Spleen (tissue), 11 donors: ENCODE measurements at regions not wholly inside any gene's neighbourhood (a gene's known extent, or its start where the extent isn't known, plus 50 kb on each side); places are given as distances from the start of the nearest gene placed in this dataset.

ENCODE experiments used
- DNase-seq: peaks from one replicate; pipeline ENCODE4 v3.0.0-alpha.2; 2020
- H3K27ac ChIP-seq, 8 donors: fragments of 200-600 bp; sonication (generic) in 7 of 8; 1 replicate in 4 of 8; 2 replicates in 4 of 8; pipeline versions ENCODE4 v1.5.0 to v1.8.0; 2016 to 2021; ENCODE audit warnings: inconsistent platforms in 4 of 8, mild to moderate bottlenecking in 4 of 8, moderate library complexity in 1 of 8
- H3K27me3 ChIP-seq, 7 donors: fragments of 200-600 bp; sonication (generic) in 6 of 7; replicated peaks in 1 of 7; 1 replicate in 4 of 7; 2 replicates in 3 of 7; pipeline versions ENCODE4 v1.5.0 to v1.8.0; 2016 to 2021; ENCODE audit warnings: inconsistent platforms in 3 of 7, mild to moderate bottlenecking in 1 of 7
- H3K36me3 ChIP-seq, 6 donors: fragments of 200-600 bp; sonication (generic) in 5 of 6; 1 replicate in 4 of 6; 2 replicates in 2 of 6; pipeline versions ENCODE4 v1.5.0 to v1.8.0; 2016 to 2021; ENCODE audit warnings: inconsistent platforms in 2 of 6
- H3K4me1 ChIP-seq, 6 donors: fragments of 200-600 bp; sonication (generic) in 5 of 6; 1 replicate in 3 of 6; 2 replicates in 3 of 6; pipeline versions ENCODE4 v1.5.0 to v1.8.0; 2016 to 2021; ENCODE audit warnings: inconsistent platforms in 3 of 6
- H3K4me3 ChIP-seq, 8 donors: fragments of 200-600 bp; sonication (generic) in 7 of 8; 1 replicate in 4 of 8; 2 replicates in 4 of 8; pipeline versions ENCODE4 v1.5.0 to v1.8.0; 2016 to 2021; ENCODE audit warnings: inconsistent platforms in 4 of 8, mild to moderate bottlenecking in 4 of 8, moderate library complexity in 2 of 8
- H3K9me3 ChIP-seq, 8 donors: fragments of 200-600 bp; sonication (generic) in 7 of 8; 1 replicate in 4 of 8; 2 replicates in 4 of 8; pipeline versions ENCODE4 v1.5.0 to v1.8.0; 2016 to 2021; ENCODE audit warnings: inconsistent platforms in 4 of 8
- POLR2A ChIP-seq, 3 donors: fragments of 450-650 bp; IDR thresholded peaks; one replicate each; pipeline ENCODE4 v1.5.1; 2017; ENCODE audit warnings: antibody characterized with exemption in 3 of 3, mild to moderate bottlenecking in 1 of 3
- POLR2AphosphoS5 ChIP-seq, 3 donors: sonication (generic); formaldehyde crosslinking; IDR thresholded peaks; one replicate each; pipeline ENCODE4 v1.5.1; 2017; ENCODE audit warnings: antibody characterized with exemption in 3 of 3
- WGBS, 5 donors: extraction: QIAGEN DNeasy Blood & Tissue Kit in 3 of 5; methylation state at CpG; one replicate each; pipeline versions ENCODE4 v1.1.5 to v1.1.7; 2013 to 2018; 5-methylcytosine and 5-hydroxymethylcytosine counted together
- intact Hi-C: fragments of 100-400 bp; cut with DNase I; formaldehyde crosslinking; loops from one replicate; pipeline ENCODE4 v1.15.0; 2023; ENCODE audit warnings: low total_unique reads
- TF ChIP-seq, protein P1 (sequence below), 11 experiments: fragments of 200-600 bp in 7 of 11; fragments of 450-650 bp in 4 of 11; sonication (generic) in 4 of 11; IDR thresholded peaks in 8 of 11; conservative IDR thresholded peaks in 3 of 11; 1 replicate in 7 of 11; 2 replicates in 4 of 11; pipeline versions ENCODE4 v1.4.0 to v1.8.0; 2016 to 2021; ENCODE audit warnings: antibody characterized with exemption in 11 of 11, inconsistent platforms in 4 of 11, mild to moderate bottlenecking in 1 of 11
- donor health status: healthy with polysubstance abuse.
- donor health status: DM: no; HTN: no; CAD: no; lungs with moderate emphysema.
- donor health status: DM: no; HTN: no; CAD: no.
- donor health status: Bipolar disorder and iron deficiency.
- donor health status: healthy.
- donor health status: DM: no; HTN: no; CAD: no.
- donor health status: DM: yes; HTN: yes; CAD: no.

DNA sequence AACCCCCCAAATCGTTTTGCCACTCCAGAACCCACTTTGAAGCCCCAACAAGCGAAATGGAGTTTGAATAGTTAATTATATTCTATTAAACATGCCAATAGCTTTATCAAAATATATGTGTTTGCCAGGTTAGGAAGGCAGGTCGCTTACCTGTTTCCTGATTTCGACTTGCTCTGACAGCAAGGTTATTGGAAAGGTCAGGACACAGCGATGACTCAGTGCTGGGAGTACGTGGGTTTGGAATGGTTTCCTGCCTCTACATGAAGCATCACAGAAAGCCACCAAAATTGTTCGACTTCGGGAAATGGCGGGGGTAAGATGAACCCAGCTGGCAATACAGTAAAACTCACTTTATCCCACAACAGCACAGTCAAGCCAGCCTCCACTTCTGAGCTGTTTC, 135.6 kb upstream of the ABI3BP start:
- no peak for TF ChIP-seq POLR2A (IDR thresholded peaks at IDR 0.05)
- TF ChIP-seq POLR2AphosphoS5 (IDR thresholded peaks at IDR 0.05), result no peak
- TF ChIP-seq, protein P1, sequence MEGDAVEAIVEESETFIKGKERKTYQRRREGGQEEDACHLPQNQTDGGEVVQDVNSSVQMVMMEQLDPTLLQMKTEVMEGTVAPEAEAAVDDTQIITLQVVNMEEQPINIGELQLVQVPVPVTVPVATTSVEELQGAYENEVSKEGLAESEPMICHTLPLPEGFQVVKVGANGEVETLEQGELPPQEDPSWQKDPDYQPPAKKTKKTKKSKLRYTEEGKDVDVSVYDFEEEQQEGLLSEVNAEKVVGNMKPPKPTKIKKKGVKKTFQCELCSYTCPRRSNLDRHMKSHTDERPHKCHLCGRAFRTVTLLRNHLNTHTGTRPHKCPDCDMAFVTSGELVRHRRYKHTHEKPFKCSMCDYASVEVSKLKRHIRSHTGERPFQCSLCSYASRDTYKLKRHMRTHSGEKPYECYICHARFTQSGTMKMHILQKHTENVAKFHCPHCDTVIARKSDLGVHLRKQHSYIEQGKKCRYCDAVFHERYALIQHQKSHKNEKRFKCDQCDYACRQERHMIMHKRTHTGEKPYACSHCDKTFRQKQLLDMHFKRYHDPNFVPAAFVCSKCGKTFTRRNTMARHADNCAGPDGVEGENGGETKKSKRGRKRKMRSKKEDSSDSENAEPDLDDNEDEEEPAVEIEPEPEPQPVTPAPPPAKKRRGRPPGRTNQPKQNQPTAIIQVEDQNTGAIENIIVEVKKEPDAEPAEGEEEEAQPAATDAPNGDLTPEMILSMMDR (IDR thresholded peaks at IDR 0.05 in 8 of 11, conservative IDR thresholded peaks at IDR 0.05 in 3 of 11), result no peak
- Histone ChIP-seq H3K9me3 (peaks cover 0 to 4% (median 0%) of the 10 kb centered on the region in 8 donors), H3K4me3 (no peak overlapping the region), H3K27ac (no peak overlapping the region), H3K27me3 (peaks cover 0 to 10% (median 0%) of the 10 kb centered on the region in 7 donors), H3K4me1 (peaks cover 0 to 4% (median 0%) of the 10 kb centered on the region in 6 donors), H3K36me3 (no peaks in the 10 kb centered on the region)
- no peak for DNase-seq
- intact Hi-C loops, result no loop called here
- 69 to 73% (median 72%) methylated on average over 9 of the region's 9 CpGs for WGBS, 5 donors

DNA sequence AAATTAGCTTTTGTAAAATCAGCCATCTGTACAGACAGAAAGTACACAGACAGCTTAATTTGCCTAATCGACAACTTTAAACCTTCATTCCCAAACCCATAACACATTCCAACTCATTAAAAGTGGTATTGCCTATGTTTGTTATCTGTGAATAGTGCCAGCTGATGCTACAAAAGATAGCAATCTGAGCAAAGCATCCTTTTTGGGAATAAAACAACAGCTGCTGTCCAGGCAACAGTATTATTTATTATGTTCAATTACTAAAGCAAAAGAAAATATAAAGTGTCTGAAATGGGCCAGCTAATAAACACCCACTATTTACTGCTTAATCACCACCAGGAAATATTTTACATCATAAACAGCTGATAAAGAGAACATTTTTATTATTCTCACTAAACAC, 134.8 kb upstream of the ABI3BP start:
- H3K27me3 ChIP-seq, result peaks cover 0 to 10% (median 0%) of the 10 kb centered on the region in 7 donors
- WGBS, 5 donors, result 75 to 94% (median 88%) methylated on average over 1 of the region's 1 CpG
- H3K4me1 ChIP-seq, result no peaks in the 10 kb centered on the region
- intact Hi-C loops, result no loop called here
- peaks cover 0 to 1% (median 0%) of the 10 kb centered on the region in 8 donors for H3K9me3 ChIP-seq
- no peak overlapping the region for H3K27ac ChIP-seq
- DNase-seq, result no peak
- no peak overlapping the region for H3K4me3 ChIP-seq
- TF ChIP-seq, protein P1 (IDR thresholded peaks at IDR 0.05 in 8 of 11, conservative IDR thresholded peaks at IDR 0.05 in 3 of 11), result no peak
- TF ChIP-seq POLR2AphosphoS5 (IDR thresholded peaks at IDR 0.05), result no peak
- TF ChIP-seq POLR2A (IDR thresholded peaks at IDR 0.05), result no peak
- no peaks in the 10 kb centered on the region for H3K36me3 ChIP-seq

DNA sequence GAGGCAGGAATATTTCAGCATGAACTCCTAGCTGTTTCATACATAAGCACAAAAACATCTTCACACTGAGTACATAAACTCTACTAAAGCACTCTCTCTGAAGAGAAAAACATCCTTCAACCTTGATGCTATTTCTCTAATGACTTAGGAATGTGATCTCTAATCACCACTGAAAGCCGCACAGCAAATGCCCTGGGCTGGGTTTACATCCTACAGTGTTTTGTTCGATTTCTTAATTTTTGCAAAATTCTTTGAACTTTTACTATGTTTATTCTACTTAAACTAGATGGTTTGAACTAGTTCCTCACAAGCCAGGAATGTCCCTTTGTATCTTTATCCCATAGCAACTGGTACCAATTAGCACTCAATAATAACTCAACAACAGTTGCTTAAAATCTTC, 130.9 kb upstream of the ABI3BP start:
- Histone ChIP-seq H3K4me3 (no peak overlapping the region), H3K27me3 (peaks cover 0 to 10% (median 0%) of the 10 kb centered on the region in 7 donors), H3K27ac (no peak overlapping the region), H3K4me1 (no peaks in the 10 kb centered on the region), H3K9me3 (peaks cover 0 to 3% (median 0%) of the 10 kb centered on the region in 8 donors), H3K36me3 (no peaks in the 10 kb centered on the region)
- WGBS, 5 donors, result 49 to 85% (median 61%) methylated on average over 2 of the region's 2 CpGs
- intact Hi-C loops, result no loop called here
- TF ChIP-seq, protein P1 (IDR thresholded peaks at IDR 0.05 in 8 of 11, conservative IDR thresholded peaks at IDR 0.05 in 3 of 11), result no peak
- no peak for TF ChIP-seq POLR2A (IDR thresholded peaks at IDR 0.05)
- TF ChIP-seq POLR2AphosphoS5 (IDR thresholded peaks at IDR 0.05), result no peak
- DNase-seq, result no peak

DNA sequence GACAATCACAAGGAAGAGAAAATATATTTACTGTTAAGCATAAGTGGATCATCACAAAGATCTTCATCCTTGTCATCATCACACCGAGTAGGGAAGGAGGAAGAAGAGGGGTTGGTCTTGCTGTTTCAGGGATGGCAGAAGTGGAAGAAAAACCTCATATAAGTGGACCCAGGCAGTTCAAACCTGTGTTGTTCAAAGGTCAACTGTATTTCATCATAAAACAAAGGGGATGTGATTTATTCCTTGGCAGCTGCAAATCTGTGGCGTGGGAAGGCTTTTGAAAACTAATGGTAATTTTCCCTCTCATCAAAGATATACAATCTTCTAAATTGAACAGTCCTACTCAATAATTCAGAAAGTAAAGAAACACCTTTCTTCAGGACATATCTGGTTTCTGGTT, 129.9 kb upstream of the ABI3BP start:
- no peaks in the 10 kb centered on the region for H3K4me1 ChIP-seq
- WGBS, 5 donors, result 64 to 81% (median 74%) methylated on average over 2 of the region's 2 CpGs
- H3K36me3 ChIP-seq, result no peaks in the 10 kb centered on the region
- intact Hi-C loops, result no loop called here
- no peak for DNase-seq
- no peak overlapping the region for H3K4me3 ChIP-seq
- H3K27ac ChIP-seq, result no peak overlapping the region
- TF ChIP-seq, protein P1 (IDR thresholded peaks at IDR 0.05 in 8 of 11, conservative IDR thresholded peaks at IDR 0.05 in 3 of 11), result no peak
- TF ChIP-seq POLR2AphosphoS5 (IDR thresholded peaks at IDR 0.05), result no peak
- TF ChIP-seq POLR2A (IDR thresholded peaks at IDR 0.05), result no peak
- peaks cover 0 to 10% (median 0%) of the 10 kb centered on the region in 7 donors for H3K27me3 ChIP-seq
- H3K9me3 ChIP-seq, result peaks cover 0 to 3% (median 0%) of the 10 kb centered on the region in 8 donors
